ENCODE measurements at regions not wholly inside any gene's neighbourhood (a gene's known extent, or its start where the extent isn't known, plus 50 kb on each side); places are given as distances from the start of the nearest gene placed in this dataset.

DNA sequence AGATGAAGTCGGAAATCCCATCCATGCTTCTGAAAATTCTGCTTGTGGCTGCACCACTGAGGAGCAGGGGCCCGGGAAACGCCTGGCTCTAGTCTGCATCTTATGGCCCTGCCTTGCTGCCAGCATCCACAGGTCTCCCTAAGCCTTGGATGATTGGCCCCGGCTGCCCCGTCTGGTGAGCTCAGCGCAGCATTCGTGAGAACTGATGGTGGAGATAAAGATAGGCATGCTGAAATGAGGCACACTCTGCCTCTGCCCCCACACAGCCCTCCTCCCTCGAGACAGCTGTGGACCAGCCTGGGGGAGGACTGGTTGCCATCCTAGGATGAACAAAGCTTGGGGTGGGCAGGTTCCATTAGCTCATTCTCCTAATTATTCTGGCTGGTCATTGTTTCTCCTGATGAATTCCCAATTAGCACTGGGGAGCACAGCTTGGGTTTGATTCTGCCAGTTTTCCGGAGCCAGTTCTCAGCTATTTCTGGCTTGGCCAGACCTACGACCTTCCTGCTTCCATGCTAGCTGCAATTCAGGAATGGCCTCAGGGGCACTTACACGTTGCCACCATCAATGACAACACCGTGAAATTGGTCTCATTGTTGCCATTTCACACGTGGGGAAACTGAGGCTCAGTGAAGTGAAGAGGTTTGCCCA lies 62.8 kb upstream of the CPEB4 start:
- BruUV-seq (replicated peaks) = no TSS peak
- intact Hi-C loops (cut with micrococcal nuclease) = no loop called here
- ChIA-PET CTCF (interaction anchor here (0.7 to 1.7 kb wide), 7 partner anchors 17 to 100 kb away, joined by 3 to 6 read pairs (median 4); no protein-coding TSS in a partner anchor), POLR2A (interaction anchor here (0.6 to 2.5 kb wide), 9 partner anchors 7 to 79 kb away, joined by 3 to 15 read pairs (median 4); partner anchors contain the start of gene CPEB4)
- H3K36me3 Mint-ChIP-seq (ENCODE audit: insufficient read depth, unreplicated experiment) = no peaks in the 10 kb centered on the region
- H3K4me1 Mint-ChIP-seq (ENCODE audit: insufficient read depth, unreplicated experiment) = peaks cover 45% of the 10 kb centered on the region
- peaks cover 8% of the 10 kb centered on the region for H3K9me3 Mint-ChIP-seq (ENCODE audit: unreplicated experiment)
- H3K27ac Mint-ChIP-seq (ENCODE audit: low read depth, unreplicated experiment) = peak overlapping the region; percentile 83
- no peak for DNase-seq (ENCODE audit: unreplicated experiment)
- H3K4me3 Mint-ChIP-seq (ENCODE audit: unreplicated experiment) = no peak overlapping the region
- H3K27me3 Mint-ChIP-seq (ENCODE audit: insufficient read depth, unreplicated experiment) = no peaks in the 10 kb centered on the region
- TF ChIP-seq, protein P1, sequence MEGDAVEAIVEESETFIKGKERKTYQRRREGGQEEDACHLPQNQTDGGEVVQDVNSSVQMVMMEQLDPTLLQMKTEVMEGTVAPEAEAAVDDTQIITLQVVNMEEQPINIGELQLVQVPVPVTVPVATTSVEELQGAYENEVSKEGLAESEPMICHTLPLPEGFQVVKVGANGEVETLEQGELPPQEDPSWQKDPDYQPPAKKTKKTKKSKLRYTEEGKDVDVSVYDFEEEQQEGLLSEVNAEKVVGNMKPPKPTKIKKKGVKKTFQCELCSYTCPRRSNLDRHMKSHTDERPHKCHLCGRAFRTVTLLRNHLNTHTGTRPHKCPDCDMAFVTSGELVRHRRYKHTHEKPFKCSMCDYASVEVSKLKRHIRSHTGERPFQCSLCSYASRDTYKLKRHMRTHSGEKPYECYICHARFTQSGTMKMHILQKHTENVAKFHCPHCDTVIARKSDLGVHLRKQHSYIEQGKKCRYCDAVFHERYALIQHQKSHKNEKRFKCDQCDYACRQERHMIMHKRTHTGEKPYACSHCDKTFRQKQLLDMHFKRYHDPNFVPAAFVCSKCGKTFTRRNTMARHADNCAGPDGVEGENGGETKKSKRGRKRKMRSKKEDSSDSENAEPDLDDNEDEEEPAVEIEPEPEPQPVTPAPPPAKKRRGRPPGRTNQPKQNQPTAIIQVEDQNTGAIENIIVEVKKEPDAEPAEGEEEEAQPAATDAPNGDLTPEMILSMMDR (IDR thresholded peaks at IDR 0.05; ENCODE audit: unreplicated experiment) = no peak

DNA sequence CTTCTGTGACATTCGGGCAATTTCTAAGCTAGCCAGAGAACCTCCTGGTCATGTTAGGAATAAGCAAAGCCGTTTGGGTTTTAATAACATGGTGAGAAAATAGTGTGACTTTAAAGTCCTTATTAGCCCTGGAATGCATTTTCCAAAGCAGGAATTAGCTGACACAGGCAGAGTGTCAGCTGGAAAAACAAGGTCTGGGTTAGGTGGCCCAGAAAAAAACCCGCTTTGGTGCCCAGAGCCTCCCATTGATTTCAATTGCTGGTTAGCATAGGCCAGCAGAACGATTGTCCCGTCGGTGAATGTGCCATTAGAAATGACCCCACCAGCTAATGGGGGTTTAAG lies 62.1 kb upstream of the CPEB4 start:
- H3K27me3 Mint-ChIP-seq (ENCODE audit: insufficient read depth, unreplicated experiment) = no peaks in the 10 kb centered on the region
- BruUV-seq (replicated peaks) = no TSS peak
- TF ChIP-seq, protein P1 (IDR thresholded peaks at IDR 0.05; ENCODE audit: unreplicated experiment) = no peak
- peaks cover 8% of the 10 kb centered on the region for H3K9me3 Mint-ChIP-seq (ENCODE audit: unreplicated experiment)
- H3K4me1 Mint-ChIP-seq (ENCODE audit: insufficient read depth, unreplicated experiment) = peaks cover 42% of the 10 kb centered on the region
- intact Hi-C loops (cut with micrococcal nuclease) = no loop called here
- ChIA-PET POLR2A (interaction anchor here (0.7 to 2.5 kb wide), 4 partner anchors 10 to 64 kb away, joined by 3 to 15 read pairs (median 3); no protein-coding TSS in a partner anchor), CTCF (interaction anchor here (0.7 to 1.4 kb wide), 4 partner anchors 27 to 76 kb away, joined by 3 to 6 read pairs (median 4); no protein-coding TSS in a partner anchor)
- H3K27ac Mint-ChIP-seq (ENCODE audit: low read depth, unreplicated experiment) = no peak overlapping the region
- H3K4me3 Mint-ChIP-seq (ENCODE audit: unreplicated experiment) = no peak overlapping the region
- H3K36me3 Mint-ChIP-seq (ENCODE audit: insufficient read depth, unreplicated experiment) = no peaks in the 10 kb centered on the region
- DNase-seq (ENCODE audit: unreplicated experiment) = no peak

DNA sequence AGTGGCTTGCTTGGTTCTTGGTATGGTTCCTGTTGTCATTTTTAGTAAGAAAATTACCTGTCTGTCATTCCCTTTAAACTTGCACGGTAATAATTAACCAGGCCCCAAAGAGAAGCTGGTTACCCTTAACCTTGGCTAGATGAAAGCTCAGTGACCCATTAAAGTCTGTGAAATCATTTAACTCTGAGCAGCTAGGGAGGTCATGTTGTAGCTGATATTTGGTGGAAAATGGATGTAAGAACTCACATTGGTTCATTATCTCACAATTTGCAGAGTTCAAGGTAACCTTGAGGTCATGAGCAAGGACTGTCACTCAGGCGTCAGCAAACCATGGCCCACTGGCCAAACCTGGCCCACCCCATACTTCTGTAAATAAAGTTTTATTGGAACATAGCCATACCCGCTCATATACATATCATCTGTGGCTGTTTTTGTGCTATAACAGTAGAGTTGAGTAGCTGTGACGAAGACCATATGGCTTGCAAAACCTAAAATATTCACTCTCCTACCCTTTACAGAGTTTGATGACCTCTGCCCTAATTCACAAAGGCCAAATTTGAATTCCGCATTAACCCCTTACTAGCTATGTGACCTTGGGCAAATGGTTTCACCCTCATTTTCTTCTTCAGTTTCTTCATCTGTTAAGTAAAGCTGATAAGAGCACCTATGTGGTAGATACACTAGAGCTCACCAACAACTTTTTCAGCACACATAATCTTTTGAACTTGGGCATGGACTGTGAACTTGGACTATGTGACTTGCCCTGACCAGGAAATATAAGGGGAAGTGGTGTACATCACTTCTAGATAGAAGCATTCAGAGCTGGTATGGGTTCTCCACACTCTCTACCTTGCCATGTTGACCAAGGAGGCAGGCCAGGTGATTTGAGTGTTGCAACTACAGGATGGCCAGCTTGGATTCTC lies 61.5 kb upstream of the CPEB4 start:
- Mint-ChIP-seq H3K4me3 (ENCODE audit: unreplicated experiment) (no peak overlapping the region), H3K27ac (ENCODE audit: low read depth, unreplicated experiment) (peak overlapping the region; percentile 62), H3K4me1 (ENCODE audit: insufficient read depth, unreplicated experiment) (peaks cover 36% of the 10 kb centered on the region), H3K36me3 (ENCODE audit: insufficient read depth, unreplicated experiment) (no peaks in the 10 kb centered on the region), H3K27me3 (ENCODE audit: insufficient read depth, unreplicated experiment) (no peaks in the 10 kb centered on the region), H3K9me3 (ENCODE audit: unreplicated experiment) (peaks cover 8% of the 10 kb centered on the region)
- ChIA-PET POLR2A (interaction anchor here (0.6 to 1.8 kb wide), 10 partner anchors 19 to 197 kb away, joined by 3 to 5 read pairs (median 3); partner anchors contain the start of gene CPEB4), CTCF (interaction anchor here (0.5 to 1.4 kb wide), 5 partner anchors 19 to 147 kb away, joined by 3 to 6 read pairs (median 4); no protein-coding TSS in a partner anchor)
- BruUV-seq (replicated peaks) = no TSS peak
- intact Hi-C loops (cut with micrococcal nuclease) = no loop called here
- DNase-seq (ENCODE audit: unreplicated experiment) = no peak
- TF ChIP-seq, protein P1 (IDR thresholded peaks at IDR 0.05; ENCODE audit: unreplicated experiment) = no peak

DNA sequence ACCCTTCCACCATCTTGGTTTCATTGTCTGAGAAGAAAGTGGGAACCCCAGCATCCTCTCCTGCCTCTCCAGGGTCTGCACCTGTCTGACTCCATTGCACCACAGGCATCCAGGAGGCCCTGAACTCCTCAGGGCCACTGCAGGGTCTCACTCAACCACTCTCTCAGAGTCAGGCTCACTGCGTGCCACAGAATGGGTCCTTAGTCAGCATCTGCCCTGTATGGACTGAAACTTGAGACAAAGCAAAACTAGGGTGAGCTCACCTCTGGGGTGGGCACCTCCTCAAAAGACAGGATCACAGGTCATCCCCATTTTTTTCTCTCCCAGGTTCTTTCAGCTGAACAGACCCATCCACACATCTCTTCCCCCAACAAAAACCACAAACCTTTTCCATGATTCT lies 59.2 kb upstream of the CPEB4 start:
- Mint-ChIP-seq H3K4me3 (ENCODE audit: unreplicated experiment) (no peak overlapping the region), H3K9me3 (ENCODE audit: unreplicated experiment) (peaks cover 8% of the 10 kb centered on the region), H3K36me3 (ENCODE audit: insufficient read depth, unreplicated experiment) (no peaks in the 10 kb centered on the region), H3K27ac (ENCODE audit: low read depth, unreplicated experiment) (peak overlapping the region; percentile 80), H3K4me1 (ENCODE audit: insufficient read depth, unreplicated experiment) (peaks cover 20% of the 10 kb centered on the region), H3K27me3 (ENCODE audit: insufficient read depth, unreplicated experiment) (no peaks in the 10 kb centered on the region)
- ChIA-PET CTCF (interaction anchor here (0.6 kb wide), 2 partner anchors 14 to 44 kb away, joined by 3 read pairs; no protein-coding TSS in a partner anchor), POLR2A (interaction anchor here (1.2 to 1.9 kb wide), 4 partner anchors 16 to 64 kb away, joined by 3 to 8 read pairs (median 4); no protein-coding TSS in a partner anchor)
- TF ChIP-seq, protein P1 (IDR thresholded peaks at IDR 0.05; ENCODE audit: unreplicated experiment) = no peak
- no peak for DNase-seq (ENCODE audit: unreplicated experiment)
- no TSS peak for BruUV-seq (replicated peaks)
- intact Hi-C loops (cut with micrococcal nuclease) = no loop called here
